Esophagus muscularis mucosa (tissue), 4 donors: ENCODE measurements at regions not wholly inside any gene's neighbourhood (a gene's known extent, or its start where the extent isn't known, plus 50 kb on each side); places are given as distances from the start of the nearest gene placed in this dataset.

ENCODE experiments used
- EP300 ChIP-seq: sonication (generic); formaldehyde crosslinking; IDR thresholded peaks from one replicate; pipeline ENCODE4 v1.6.1; 2017; ENCODE audit warnings: antibody characterized with exemption
- POLR2A ChIP-seq: fragments of 450-650 bp; IDR thresholded peaks from one replicate; pipeline ENCODE4 v1.6.1; 2017; ENCODE audit warnings: antibody characterized with exemption, moderate library complexity, mild to moderate bottlenecking, low read depth
- POLR2AphosphoS5 ChIP-seq, 2 donors: sonication (generic); formaldehyde crosslinking; IDR thresholded peaks; one replicate each; pipeline ENCODE4 v1.6.1; 2017; ENCODE audit warnings: antibody characterized with exemption in 2 of 2
- TF ChIP-seq, protein P1 (sequence below), 3 experiments: fragments of 200-600 bp in 2 of 3; fragments of 450-650 bp in 1 of 3; sonication (generic) in 2 of 3; IDR thresholded peaks; one replicate each; pipeline ENCODE4 v1.5.1; 2017 to 2019; ENCODE audit warnings: antibody characterized with exemption in 3 of 3, mild to moderate bottlenecking in 2 of 3, moderate library complexity in 1 of 3

DNA sequence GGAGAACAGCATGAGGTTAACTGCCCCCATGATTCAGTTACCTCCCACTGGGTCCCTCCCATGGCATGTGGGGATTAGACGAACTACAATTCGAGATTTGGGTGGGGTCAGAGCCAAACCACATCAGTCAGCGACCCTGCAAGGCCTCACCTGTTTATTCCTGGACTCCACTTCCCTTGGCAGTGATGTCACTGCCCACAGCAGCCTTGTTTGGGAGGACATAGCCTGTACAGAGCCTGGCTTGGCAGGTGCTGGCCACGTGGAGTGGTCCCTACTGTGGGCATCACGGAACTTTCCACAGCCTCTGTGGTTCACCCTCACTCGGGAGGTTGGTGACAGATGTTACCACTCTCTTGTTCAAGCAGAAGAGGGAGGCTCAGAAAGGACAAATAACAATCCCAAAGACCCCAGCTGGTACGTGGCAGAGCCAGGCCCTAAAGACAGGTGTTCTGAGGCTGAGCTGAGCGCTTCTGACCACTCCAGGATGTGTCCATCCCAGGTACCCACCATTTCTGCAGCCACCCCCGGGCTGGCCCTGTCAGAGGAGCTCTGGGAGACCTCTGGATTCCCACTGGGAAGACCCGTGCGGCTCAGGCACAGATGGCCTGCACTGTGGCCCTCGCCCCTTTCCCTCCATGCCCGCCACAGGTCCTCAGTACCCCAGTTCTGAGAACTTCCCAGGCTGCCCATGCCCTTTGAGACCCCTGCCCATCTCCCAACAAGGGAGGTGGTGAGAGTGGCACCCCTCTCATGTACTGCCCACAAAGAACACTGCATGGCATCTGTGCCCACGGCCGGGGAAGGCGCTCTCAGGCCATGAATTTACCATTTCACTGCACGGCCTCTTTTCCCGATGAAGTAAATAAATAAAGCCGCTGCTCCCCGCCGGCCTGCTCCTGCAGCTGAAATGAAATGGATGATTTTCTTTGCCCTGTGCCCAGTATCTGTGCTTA, 605.8 kb downstream of the TBC1D22A start:
- TF ChIP-seq, protein P1, sequence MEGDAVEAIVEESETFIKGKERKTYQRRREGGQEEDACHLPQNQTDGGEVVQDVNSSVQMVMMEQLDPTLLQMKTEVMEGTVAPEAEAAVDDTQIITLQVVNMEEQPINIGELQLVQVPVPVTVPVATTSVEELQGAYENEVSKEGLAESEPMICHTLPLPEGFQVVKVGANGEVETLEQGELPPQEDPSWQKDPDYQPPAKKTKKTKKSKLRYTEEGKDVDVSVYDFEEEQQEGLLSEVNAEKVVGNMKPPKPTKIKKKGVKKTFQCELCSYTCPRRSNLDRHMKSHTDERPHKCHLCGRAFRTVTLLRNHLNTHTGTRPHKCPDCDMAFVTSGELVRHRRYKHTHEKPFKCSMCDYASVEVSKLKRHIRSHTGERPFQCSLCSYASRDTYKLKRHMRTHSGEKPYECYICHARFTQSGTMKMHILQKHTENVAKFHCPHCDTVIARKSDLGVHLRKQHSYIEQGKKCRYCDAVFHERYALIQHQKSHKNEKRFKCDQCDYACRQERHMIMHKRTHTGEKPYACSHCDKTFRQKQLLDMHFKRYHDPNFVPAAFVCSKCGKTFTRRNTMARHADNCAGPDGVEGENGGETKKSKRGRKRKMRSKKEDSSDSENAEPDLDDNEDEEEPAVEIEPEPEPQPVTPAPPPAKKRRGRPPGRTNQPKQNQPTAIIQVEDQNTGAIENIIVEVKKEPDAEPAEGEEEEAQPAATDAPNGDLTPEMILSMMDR (IDR thresholded peaks at IDR 0.05) = no peak
- TF ChIP-seq POLR2A = no peak
- no peak for TF ChIP-seq EP300
- no peak for TF ChIP-seq POLR2AphosphoS5 (IDR thresholded peaks at IDR 0.05)
